ENCODE measurements at regions not wholly inside any gene's neighbourhood (a gene's known extent, or its start where the extent isn't known, plus 50 kb on each side); places are given as distances from the start of the nearest gene placed in this dataset.

DNA sequence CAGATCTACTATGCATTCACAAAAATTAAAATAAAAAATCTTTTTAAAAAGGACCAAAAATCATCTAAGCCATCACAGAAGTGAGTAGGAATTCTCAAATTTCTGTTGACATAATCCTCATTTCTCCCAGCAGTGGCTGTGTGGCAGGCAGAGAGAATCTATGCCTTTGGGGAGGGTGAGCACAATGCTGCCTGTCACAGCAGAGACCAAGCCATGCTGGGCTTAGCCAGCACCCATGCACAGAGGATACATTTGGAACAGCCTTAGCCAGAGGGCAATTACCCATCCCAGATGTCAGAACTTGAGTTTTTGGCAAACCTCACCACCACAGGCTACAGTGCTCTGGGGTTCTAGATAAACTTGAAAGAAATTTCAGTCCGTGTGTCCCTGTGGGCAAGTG is 1274.8 kb upstream of the ADGRL3 start:
- DNase-seq: no peak

DNA sequence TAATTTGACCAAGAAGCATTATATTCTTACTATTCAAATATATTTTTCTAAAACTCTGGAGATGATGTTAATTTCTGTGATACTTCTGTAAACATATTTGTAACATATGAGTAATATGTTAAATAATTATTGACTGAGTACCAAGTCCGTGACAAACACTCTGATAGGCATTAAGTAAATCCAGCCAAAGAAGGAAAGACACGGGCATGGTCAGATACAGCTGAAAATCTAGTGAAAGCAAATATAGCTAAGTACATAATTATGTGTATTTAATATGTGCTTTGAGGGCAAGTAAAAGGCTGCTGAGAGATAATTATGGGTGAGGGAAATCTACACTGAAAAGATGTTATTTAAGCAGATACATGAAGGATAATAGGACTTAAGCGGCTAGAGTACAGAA is 1263.6 kb upstream of the ADGRL3 start:
- no peak for DNase-seq

DNA sequence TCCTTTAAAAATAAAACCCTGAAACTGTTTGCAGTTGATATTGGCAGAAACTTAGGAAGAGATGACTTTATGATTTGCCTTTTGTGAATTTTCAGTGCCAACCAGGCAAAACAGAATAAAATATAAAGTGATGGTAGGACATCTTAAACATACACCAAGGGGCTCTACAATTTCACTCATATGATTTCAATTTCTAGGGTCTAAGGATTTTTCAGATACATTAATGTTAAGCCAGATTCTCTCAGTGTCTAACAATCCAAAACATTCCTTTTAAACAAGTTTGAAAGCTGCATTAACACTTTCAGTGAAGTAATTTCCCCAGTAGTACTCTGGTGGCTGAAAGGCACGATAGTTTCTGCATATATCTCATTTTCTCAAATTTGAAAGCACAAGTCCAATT is 1262.0 kb upstream of the ADGRL3 start:
- no peak for DNase-seq

DNA sequence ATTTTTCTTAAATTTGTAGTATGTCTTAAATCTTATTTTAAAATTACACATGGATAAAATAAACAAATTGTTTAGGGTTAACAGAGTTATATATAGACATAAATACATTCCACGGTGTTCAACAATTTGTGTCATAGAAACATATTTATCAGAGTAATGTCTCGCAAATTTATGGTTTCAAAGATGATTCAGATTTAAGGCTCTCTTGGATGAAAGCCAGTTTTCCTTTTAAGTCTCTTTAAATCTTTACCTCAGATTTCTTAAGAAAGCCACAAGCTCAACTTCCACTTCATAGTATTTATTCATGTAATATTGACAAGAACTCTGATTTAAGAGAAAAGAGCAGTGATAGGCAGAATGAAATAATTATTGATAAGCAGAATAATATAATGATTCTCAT is 1254.8 kb upstream of the ADGRL3 start:
- DNase-seq: no peak

DNA sequence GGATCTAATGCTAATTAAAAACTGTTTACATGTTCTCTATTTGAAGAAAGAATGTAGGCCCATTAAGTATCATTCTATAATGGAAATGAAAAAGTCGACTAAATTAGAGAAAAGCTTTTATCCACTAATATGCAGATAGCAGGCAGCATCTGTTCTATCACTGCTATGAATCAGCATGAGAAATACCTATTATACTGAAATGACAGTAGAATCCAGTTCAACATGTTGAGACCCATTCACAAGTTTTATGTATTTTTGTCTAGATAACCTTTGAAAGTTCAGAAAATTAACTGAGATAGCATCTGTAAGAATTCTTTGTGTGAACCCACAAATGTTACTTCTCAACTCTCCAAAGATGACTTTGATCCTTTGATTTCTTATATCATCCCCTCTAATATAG is 1254.4 kb upstream of the ADGRL3 start:
- no peak for DNase-seq

DNA sequence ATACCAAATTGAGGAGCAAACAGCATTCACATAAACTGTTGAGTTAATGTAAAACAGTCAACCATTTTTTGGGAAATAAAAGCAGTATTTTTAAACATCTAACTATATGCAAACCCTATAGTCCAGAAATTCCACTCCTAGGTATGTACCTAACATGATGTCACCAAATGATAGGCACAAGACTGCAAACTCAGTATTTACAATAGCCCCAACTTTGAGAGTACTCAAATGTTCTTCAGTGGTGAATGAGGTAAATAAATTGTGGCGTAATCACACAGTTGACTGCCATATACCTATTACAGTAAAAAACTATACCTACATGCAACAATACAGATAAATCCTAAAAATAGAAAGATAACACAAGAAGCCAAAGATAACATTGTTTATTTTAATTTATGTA is 1243.8 kb upstream of the ADGRL3 start:
- DNase-seq: no peak

DNA sequence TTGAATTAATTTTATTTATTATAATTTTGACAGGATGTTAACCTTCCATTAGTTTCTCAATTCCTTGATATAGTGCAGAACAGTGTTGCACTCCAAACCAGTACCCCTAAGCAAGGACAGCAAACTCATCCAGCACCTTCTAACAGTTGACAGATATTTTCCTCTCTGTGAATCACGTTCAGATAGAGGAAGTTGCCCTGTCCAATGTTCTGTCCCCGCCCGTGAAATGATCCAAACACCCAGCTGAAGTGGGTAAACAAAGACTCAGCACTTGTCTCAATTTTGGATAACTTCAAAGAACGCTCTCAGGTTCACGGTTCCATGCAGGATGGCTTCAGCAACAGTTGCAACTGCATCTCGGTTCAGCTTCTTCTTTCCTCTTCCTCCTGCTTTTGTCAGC is 1240.0 kb upstream of the ADGRL3 start:
- DNase-seq: no peak

DNA sequence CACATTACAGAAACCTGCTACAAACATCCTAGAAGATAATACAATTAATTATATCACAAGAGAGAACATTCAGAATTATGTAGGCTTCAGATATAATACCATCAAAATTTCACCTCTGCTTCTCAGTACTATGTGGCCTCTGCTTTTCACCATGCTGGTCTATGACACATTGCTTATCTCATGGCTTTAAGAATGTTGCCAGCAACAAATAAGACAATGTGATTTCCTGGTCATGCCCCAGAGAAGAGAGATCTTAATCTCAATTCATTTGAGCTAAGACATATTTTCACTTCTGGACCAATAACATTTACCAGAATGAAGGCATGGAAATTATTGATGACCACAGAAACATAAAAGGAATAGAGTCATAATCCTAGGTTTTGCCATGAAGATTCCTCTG is 1233.4 kb upstream of the ADGRL3 start:
- DNase-seq: no peak

DNA sequence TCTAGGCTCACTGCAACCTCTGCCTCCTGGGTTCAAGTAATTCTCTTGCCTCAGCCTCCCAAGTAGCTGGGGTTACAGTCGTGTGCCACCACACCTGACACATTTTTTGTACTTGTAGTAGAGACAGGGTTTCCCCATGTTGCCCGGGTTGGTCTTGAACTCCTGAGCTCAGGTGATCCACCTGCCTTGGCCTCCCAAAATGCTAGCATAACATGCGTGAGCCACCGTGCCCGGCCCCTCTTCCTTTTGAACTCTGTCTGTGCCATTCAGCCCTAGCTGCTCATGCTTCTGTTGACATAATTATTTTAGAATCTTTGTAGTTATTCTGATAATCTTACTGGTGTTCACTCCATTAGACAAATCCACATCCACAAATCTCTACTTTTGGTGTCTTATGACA is 1231.3 kb upstream of the ADGRL3 start:
- no peak for DNase-seq

DNA sequence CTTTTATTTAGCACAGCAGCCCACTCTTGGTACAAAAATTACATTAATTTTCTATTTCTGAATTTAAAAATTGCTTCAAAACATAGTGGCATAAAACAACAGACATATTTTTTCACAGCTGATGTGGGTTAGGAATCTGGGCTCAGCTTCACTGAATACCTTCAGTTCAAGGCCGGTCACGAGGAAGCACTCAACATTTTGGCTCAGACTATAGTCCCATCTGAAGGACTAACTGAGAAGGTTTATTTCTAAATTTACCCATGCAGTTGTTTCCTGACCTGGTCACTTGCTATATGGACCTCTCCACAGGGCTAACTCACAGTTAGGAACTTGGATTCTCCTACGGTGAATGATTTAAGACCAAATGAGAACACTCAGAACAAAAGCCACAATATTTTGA is 1230.2 kb upstream of the ADGRL3 start:
- DNase-seq: no peak

DNA sequence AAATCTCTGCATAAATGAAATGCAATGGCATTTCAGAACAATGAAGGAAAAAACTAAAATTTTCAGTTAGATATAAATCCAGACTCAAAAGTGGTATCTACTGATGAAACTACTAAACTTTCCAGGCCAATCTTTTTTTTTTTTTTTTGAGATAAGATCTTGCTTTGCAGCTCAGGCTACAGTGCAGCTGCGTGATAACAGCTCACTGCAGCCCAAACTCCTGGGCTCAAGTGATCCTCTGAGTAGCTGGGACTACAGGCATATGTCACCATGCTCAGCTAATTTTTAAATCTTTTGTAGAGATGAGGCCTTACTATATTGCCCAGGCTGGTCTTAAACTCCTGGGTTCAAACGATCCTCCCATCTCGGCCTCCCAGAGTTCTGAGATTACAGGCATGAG is 1228.2 kb upstream of the ADGRL3 start:
- DNase-seq: no peak

DNA sequence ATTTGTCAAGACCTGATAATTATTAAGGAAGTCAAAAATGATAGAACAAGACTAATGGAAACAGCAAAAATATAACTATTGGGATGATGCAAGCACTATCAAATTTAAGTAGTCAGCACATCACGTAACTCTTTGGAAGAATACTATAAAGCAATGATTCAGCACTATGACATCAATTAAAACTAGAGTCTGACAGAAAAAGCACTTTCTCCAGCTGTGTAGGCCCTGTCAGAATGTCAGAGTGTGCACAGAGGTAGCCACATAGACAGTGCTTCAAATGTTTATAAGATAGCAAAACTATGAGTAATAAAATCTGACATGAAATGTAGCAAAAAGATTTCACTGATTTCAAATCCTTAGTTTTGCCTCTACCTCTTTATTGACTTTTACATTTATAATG is 1226.6 kb upstream of the ADGRL3 start:
- no peak for DNase-seq

DNA sequence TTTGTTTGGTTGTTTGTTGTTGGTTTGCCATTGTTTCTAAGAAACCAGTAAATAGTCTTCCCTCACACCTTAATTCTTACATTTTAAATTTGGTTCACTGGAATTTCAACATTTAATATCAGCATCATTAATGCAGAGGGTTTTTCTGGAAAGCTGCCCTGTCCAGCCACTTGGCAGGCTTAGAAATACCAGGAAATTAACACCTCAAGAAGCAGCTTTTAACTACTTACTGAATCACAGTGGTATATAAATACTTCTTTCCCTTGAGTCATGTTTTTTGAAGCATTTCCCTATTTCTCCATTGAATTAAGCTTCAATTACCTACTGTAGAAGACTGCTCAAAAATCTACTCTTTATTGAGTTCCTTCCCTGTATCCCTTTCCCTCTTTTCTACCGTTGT is 1221.1 kb upstream of the ADGRL3 start:
- no peak for DNase-seq

DNA sequence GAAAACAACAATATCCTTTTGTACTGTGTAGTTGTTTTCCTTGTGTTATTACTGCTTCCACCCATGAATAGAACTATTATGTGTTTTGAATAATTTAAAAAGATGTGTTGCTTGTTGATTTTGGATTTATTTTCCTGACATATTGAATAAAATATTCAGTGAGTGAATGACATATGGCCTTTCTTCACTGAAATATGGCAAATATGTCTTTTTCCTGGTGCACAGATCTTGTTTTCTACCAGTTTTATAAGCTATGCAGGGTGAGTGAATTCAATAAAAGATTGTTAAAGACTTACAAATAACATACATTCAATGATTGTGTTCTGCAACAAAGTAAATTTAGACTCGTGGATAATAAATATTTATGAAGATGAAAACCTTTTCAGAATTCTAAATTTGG is 1216.3 kb upstream of the ADGRL3 start:
- DNase-seq: peak in 1 of 2 donors; percentile 11

DNA sequence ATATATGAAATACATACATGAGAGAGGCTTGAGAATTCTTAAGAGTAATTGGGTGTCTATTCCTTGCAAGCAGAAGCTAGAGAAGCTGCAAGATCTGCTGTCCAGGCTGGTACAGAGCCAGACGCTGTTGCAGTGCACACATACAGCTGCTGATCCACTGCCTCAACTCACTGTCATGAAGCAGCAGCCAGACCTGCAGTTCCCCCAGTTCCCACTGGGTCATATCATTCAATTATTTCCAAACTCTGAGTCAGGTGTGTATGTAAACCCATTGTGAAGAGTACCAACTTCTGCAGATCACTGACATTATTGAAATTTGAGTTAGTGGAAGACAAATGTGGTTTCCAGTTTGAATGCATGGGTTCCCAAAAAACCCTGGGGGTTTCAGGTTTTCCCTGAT is 1212.8 kb upstream of the ADGRL3 start:
- DNase-seq: no peak

DNA sequence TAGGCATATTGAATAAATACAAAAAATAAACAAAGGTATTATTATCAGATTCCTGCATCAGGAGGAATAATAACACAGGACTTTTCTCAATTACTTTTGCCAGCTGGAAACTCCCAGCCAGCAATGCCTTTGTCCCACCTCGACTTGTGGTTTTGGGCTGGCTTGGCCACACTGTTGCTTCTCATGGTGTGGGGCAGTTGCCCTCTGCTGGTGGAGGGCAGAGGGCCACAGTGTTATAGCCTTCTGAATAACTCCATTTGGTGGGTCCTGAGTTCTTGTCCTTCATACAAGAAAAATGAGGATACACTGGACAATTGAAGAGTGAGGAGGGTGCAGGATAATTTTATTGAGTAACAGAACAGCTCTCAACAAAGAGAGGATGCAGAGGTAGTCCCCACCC is 1206.0 kb upstream of the ADGRL3 start:
- no peak for DNase-seq

DNA sequence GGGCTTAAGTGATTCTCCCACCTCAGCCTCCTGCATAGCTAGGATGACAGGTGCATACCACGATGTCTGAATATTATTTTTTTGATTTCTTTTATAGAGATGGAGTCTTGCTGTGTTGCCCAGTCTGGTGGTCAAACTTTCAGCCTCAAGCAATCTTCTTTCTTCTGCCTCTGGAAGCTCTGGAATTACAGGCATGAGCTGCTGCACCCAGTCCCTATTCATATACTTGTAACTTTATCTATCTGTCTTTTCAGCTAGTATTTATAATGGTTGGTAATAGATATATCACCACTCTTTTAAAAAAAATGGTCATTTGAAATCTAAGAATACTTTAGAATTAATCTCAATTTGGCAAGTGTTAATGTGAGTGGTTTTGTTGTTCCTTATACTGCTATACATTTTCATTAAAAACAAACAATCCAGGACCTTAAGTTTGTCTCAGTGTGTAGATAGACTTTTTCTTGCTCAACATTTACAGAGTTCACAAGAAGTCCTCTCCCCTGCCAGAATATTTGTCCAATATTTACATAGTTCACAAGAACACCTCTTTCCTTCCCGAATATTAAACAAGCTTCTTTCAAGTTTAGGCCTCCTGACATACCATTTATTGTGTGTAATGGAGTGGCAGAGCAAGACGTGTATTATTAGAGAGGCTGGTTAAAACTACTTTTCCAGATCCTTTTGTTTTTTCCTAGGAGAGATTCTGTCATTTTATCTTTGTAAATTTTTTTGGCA is 1197.4 kb upstream of the ADGRL3 start:
- no peak for DNase-seq

DNA sequence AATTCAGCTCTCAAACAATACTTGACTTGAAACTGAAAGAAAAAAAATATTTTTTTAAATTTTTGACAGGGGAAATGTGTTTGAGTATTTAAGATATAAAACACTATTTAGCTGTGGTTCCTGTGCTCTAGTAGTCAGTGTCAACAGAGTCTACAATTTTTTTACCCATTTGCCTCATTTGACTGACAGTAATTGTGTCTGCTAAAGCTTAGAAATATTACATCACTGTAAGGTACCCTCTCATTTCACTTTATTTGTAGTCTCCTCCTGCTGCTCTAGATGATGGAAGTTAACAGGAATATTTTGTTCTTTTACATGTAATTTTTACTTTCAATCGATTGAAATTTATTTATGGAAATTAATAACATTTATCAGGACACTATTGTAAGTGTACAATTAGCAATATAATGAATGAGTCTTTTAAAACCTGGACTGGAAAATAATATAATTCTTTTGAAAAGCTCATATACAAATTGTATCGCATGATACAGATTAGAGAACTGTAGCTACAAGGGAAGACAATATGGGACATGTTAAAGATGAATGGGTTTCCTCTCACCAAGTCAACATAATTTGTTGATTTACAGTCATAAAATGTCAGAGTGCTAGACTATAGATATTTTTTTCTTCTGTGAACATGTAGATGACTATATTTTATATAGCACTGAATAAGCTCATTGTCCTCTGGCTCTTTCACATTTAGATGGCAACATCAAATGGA is 1186.5 kb upstream of the ADGRL3 start:
- no peak for DNase-seq

DNA sequence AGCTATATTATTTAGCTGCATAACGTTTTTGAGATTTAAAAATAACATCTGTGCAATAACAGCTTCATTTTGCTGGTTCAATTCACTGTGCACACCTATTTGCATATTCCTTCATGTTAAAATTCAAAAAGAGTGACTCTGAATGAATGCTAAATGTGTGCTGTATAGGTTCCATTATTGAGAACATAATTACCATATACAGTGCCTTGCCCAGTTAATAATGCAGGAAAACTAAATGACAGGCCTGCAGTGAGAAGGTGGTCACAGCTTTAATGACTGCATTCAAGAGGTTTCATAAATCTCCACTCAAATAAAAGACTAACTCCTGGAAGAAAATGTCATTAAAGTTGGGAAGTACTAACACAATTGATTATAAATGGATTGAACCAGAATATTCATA is 1183.2 kb upstream of the ADGRL3 start:
- no peak for DNase-seq

DNA sequence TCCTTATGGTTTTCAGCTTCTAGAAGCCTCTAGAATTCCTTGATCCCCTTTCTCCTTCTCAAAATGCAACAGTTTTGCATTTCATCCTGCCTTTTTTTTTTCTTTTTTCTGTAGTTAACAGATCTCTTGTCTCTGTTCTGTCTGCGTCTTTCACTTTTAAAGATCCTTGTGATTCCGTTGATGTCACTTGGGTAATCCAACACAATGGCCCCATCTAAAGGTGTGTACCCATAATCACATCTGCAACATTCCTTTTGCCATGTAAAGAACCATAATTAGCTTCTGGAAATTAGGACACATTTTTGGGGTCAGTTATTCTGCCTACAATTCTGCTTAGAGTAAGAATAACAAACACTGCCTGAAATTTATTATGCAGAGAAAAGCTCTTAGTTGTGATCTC is 1180.9 kb upstream of the ADGRL3 start:
- DNase-seq: no peak

DNA sequence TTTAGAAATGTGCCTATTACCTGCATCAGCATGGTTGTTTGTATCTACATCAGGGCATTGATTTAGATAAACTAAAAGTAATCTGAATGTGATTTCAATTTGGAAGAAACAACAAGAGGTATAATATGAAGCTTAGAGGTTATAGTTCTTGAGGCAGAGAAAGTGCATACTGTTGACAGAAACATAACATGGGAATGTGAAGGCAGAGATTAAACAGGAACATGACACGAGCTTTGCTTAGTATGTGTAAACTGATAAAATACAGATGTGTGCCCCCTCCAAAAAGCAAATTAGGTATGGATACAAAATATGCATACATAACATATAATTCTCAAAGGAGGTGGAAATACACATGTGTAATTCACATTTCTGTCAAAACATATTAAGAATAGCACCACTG is 1180.2 kb upstream of the ADGRL3 start:
- DNase-seq: no peak

DNA sequence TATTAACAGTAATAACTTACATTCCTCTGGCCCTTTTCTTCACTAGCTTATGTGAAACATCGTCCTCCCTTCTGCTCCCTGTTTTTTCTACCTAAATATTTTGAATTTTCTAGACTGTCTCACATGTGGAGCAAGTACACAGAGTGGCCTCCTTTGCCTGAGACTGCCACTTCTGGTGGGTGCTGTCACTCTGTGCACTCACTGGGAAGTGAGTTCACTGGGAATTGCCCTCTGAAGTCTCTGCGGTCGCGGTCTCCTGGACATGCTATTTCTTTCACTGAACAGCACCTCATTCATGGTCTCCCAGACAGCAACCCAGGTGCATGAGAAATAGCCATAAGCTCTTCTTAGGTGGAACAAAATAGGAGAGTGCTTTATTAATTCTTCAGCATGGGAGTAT is 1179.7 kb upstream of the ADGRL3 start:
- DNase-seq: no peak

DNA sequence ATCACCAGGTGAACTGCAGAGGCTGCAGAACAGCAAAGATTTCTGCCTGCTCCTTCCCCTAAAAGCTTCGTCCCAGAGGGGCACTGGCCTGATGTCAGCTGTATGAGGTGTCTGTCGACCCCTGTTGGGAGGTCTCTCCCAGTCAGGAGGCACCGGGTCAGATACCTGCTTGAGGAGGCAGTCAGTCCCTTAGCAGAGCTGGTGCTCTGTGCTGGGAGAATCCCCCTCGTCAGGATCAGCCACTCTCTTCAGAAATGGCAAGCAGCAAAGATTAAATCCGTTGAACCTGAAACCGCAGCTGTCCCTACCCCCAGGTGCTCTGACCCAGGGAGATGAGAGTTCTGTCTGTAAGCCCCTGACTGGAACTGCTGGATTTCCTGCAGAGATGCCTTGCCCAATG is 1166.3 kb upstream of the ADGRL3 start:
- DNase-seq: no peak

DNA sequence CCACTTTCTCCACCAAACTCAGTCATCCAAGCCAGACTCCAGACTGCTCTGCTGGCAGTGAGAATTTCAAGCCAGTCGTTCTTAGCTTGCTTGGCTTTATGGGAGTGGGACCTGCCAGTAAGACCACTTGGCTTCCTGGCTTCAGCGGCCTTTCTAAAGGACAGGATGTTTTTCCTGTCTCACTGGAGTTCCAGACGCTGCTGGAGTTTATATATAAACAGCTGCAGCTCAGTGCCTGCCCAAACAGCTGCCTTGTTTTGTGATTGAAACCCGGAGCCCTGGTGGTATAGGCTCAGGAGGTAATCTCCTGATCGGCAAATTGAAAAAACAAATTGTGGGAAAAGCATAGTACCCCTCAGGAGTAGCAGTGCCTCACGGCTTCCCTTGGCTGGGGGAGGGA is 1165.8 kb upstream of the ADGRL3 start:
- no peak for DNase-seq

DNA sequence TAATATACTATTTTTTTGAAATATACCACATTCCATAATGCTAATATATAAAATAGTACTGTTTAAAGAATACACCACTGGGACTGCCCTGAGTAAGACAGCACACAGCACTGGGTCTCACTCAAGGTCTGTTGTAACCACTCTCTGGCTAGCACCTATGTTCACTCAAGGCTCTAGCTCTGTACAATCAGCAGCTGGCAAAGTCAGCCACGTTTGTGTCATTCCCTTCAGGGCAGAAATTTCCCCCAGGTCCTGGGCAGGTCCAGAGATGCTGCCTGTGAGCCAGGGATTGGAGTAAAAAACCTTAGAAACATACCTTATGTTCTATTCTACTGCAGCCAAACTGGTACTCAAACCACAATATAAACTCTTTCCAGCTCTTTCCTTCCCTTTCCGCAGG is 1160.2 kb upstream of the ADGRL3 start:
- DNase-seq: no peak
